Ovary (tissue), 7 donors: ENCODE measurements at regions not wholly inside any gene's neighbourhood (a gene's known extent, or its start where the extent isn't known, plus 50 kb on each side); places are given as distances from the start of the nearest gene placed in this dataset.

ENCODE experiments used
- DNase-seq, 5 donors: peaks; one replicate each; pipeline ENCODE4 v3.0.0-alpha.2; 2019 to 2020
- H3K27ac ChIP-seq, 2 donors: fragments of 200-600 bp; one replicate each; pipeline versions ENCODE4 v1.5.1 to v1.8.0; 2019 to 2022
- H3K27me3 ChIP-seq: fragments of 200-600 bp; one replicate; pipeline ENCODE4 v1.8.0; 2022
- H3K36me3 ChIP-seq: fragments of 200-600 bp; sonication (generic); one replicate; pipeline ENCODE4 v1.5.1; 2019
- H3K4me1 ChIP-seq: one replicate; pipeline ENCODE4 v1.8.1; 2013; ENCODE audit warnings: mild to moderate bottlenecking, moderate library complexity; ENCODE audit not compliant: insufficient read depth
- H3K4me3 ChIP-seq: fragments of 200-600 bp; sonication (generic); one replicate; pipeline ENCODE4 v1.5.1; 2017
- H3K9me3 ChIP-seq, 2 donors: fragments of 200-600 bp in 1 of 2; sonication (generic) in 1 of 2; one replicate each; pipeline versions ENCODE4 v1.5.1 to v1.8.1; 2013 to 2019; ENCODE audit warnings: mild to moderate bottlenecking in 1 of 2, moderate library complexity in 1 of 2
- EP300 ChIP-seq: sonication (generic); formaldehyde crosslinking; IDR thresholded peaks from one replicate; pipeline ENCODE4 v1.6.1; 2017; ENCODE audit warnings: antibody characterized with exemption
- POLR2A ChIP-seq: fragments of 450-650 bp; IDR thresholded peaks from one replicate; pipeline ENCODE4 v1.6.1; 2017; ENCODE audit warnings: antibody characterized with exemption, mild to moderate bottlenecking, moderate library complexity
- WGBS, 3 donors: extraction: QIAGEN DNeasy Blood & Tissue Kit in 1 of 3; methylation state at CpG; one replicate each; pipeline versions ENCODE4 v1.1.5 to v1.1.7; 2013 to 2017; 5-methylcytosine and 5-hydroxymethylcytosine counted together
- intact Hi-C, 4 donors: fragments of 100-400 bp; cut with DNase I; formaldehyde crosslinking; loops; one replicate each; pipeline versions ENCODE4 v1.11.0 to v1.15.1; 2022 to 2023
- TF ChIP-seq, protein P1 (sequence below), 3 donors: fragments of 450-650 bp in 2 of 3; fragments of 200-600 bp in 1 of 3; IDR thresholded peaks; one replicate each; pipeline versions ENCODE4 v1.5.1 to v1.8.0; 2016 to 2022; ENCODE audit warnings: antibody characterized with exemption in 3 of 3, mild to moderate bottlenecking in 1 of 3
- donor health status: DM: no; HTN: no; CAD: no; lungs with moderate emphysema.
- donor health status: DM: no; HTN: no; CAD: no.
- donor health status: Bipolar disorder and iron deficiency.
- donor health status: DM: no; HTN: no; CAD: no.
- donor health status: DM: yes; HTN: yes; CAD: no.

DNA sequence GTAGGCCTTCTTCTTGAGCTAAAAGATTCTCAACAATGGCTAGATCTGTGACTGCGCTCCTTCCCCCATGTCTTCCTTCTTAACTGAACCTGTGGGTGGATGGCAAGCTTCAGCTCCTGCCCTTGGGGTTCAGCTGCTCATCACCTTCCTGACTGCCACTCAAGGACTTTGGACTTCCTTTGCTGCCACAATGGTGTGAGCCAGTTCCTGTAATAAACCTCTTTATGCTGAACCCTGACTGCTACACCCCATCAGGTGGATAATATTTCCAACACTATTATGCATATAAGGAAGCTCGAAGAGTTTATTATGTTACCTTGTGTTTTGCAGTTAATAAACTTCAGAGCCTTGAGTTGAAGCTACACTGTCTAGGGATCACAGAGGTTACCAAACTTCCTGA, 208.9 kb upstream of the SLC10A2 start:
- intact Hi-C loops: no loop called here

GRCh38 chr13:103273825-103274224, 207.6 kb upstream of the SLC10A2 start:
- Histone ChIP-seq H3K4me3 (no peak overlapping the region), H3K27me3 (no peaks in the 10 kb centered on the region), H3K4me1 (no peaks in the 10 kb centered on the region), H3K27ac (no peak overlapping the region), H3K36me3 (no peaks in the 10 kb centered on the region), H3K9me3 (no peaks in the 10 kb centered on the region)
- TF ChIP-seq POLR2A (no peak), EP300 (no peak)
- TF ChIP-seq, protein P1, sequence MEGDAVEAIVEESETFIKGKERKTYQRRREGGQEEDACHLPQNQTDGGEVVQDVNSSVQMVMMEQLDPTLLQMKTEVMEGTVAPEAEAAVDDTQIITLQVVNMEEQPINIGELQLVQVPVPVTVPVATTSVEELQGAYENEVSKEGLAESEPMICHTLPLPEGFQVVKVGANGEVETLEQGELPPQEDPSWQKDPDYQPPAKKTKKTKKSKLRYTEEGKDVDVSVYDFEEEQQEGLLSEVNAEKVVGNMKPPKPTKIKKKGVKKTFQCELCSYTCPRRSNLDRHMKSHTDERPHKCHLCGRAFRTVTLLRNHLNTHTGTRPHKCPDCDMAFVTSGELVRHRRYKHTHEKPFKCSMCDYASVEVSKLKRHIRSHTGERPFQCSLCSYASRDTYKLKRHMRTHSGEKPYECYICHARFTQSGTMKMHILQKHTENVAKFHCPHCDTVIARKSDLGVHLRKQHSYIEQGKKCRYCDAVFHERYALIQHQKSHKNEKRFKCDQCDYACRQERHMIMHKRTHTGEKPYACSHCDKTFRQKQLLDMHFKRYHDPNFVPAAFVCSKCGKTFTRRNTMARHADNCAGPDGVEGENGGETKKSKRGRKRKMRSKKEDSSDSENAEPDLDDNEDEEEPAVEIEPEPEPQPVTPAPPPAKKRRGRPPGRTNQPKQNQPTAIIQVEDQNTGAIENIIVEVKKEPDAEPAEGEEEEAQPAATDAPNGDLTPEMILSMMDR (IDR thresholded peaks at IDR 0.05): no peak
- no peak for DNase-seq
- intact Hi-C loops: no loop called here

More for the DNA sequence above, 208.9 kb upstream of the SLC10A2 start:
- no peak for DNase-seq
- Histone ChIP-seq H3K4me1 (no peaks in the 10 kb centered on the region), H3K36me3 (no peaks in the 10 kb centered on the region), H3K4me3 (no peak overlapping the region), H3K9me3 (no peaks in the 10 kb centered on the region), H3K27me3 (no peaks in the 10 kb centered on the region), H3K27ac (no peak overlapping the region)
- no peak for TF ChIP-seq POLR2A
- TF ChIP-seq, protein P1 (IDR thresholded peaks at IDR 0.05): no peak
- no peak for TF ChIP-seq EP300
- WGBS, 3 donors: 90 to 93% (median 92%) methylated on average over 2 of the region's 2 CpGs

DNA sequence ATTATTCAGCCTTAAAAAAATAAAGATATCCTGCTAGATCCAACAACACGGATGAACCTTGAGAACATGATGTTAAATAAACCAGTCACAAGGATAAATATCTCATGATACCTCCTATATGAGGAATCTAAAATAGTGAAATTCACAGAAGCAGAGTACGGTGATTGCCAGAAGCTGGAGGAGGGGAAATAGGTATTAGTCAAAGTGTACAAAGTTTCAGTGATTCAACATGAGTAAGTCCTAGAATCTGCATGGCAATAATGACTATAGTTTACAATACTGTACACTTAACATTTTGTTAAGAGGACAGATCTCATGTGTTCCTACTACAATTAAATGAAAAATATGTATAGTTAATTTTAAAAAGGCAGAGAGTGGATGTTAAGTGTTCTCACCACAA, 206.6 kb upstream of the SLC10A2 start:
- H3K27me3 ChIP-seq: no peaks in the 10 kb centered on the region
- no peaks in the 10 kb centered on the region for H3K36me3 ChIP-seq
- TF ChIP-seq POLR2A (no peak), EP300 (no peak)
- TF ChIP-seq, protein P1 (IDR thresholded peaks at IDR 0.05): no peak
- H3K4me1 ChIP-seq: no peaks in the 10 kb centered on the region
- 70 to 84% (median 78%) methylated on average over 2 of the region's 2 CpGs for WGBS, 3 donors
- H3K27ac ChIP-seq: no peak overlapping the region
- no peak overlapping the region for H3K4me3 ChIP-seq
- no peaks in the 10 kb centered on the region for H3K9me3 ChIP-seq
- intact Hi-C loops: no loop called here
- DNase-seq: no peak

GRCh38 chr13:103263448-103263847, 197.2 kb upstream of the SLC10A2 start:
- intact Hi-C loops: no loop called here
- Histone ChIP-seq H3K4me1 (no peaks in the 10 kb centered on the region), H3K27ac (no peak overlapping the region), H3K4me3 (no peak overlapping the region), H3K27me3 (no peaks in the 10 kb centered on the region), H3K9me3 (no peaks in the 10 kb centered on the region), H3K36me3 (no peaks in the 10 kb centered on the region)
- TF ChIP-seq, protein P1 (IDR thresholded peaks at IDR 0.05): no peak
- no peak for TF ChIP-seq POLR2A
- TF ChIP-seq EP300: no peak
- 77 to 87% (median 84%) methylated on average over 3 of the region's 3 CpGs for WGBS, 3 donors
- no peak for DNase-seq
